Adipocyte (in vitro differentiated cells): ENCODE measurements at regions not wholly inside any gene's neighbourhood (a gene's known extent, or its start where the extent isn't known, plus 50 kb on each side); places are given as distances from the start of the nearest gene placed in this dataset.
A peak's percentile ranks its signal among the peaks of the same experiment; 100 is the strongest.

Source experiments
- DNase-seq: peaks from one replicate; pipeline ENCODE4 v3.0.0-alpha.2; 2015; ENCODE audit warnings: low read depth
- H3K27me3 ChIP-seq: replicated peaks from 2 replicates; pipeline ENCODE4 v1.7.0; 2013; ENCODE audit warnings: mild to moderate bottlenecking, low read length, moderate library complexity; ENCODE audit not compliant: control insufficient read depth, insufficient read depth
- H3K36me3 ChIP-seq: 2 replicates; pipeline ENCODE4 v1.7.0; 2013; ENCODE audit warnings: low read length, mild to moderate bottlenecking, moderate library complexity; ENCODE audit not compliant: control insufficient read depth, insufficient read depth, severe bottlenecking
- H3K4me1 ChIP-seq: 2 replicates; pipeline ENCODE4 v1.7.0; 2013; ENCODE audit warnings: mild to moderate bottlenecking, low read length, moderate library complexity; ENCODE audit not compliant: control insufficient read depth, insufficient read depth
- H3K4me3 ChIP-seq: 2 replicates; pipeline ENCODE4 v1.7.0; 2013; ENCODE audit warnings: mild to moderate bottlenecking, low read length, moderate library complexity
- H3K9ac ChIP-seq: 2 replicates; pipeline ENCODE4 v1.7.0; 2013; ENCODE audit warnings: mild to moderate bottlenecking, low read length, moderate library complexity
- H3K9me3 ChIP-seq: 2 replicates; pipeline ENCODE4 v1.7.0; 2013; ENCODE audit warnings: mild to moderate bottlenecking, low read length, moderate library complexity; ENCODE audit not compliant: control insufficient read depth

DNA sequence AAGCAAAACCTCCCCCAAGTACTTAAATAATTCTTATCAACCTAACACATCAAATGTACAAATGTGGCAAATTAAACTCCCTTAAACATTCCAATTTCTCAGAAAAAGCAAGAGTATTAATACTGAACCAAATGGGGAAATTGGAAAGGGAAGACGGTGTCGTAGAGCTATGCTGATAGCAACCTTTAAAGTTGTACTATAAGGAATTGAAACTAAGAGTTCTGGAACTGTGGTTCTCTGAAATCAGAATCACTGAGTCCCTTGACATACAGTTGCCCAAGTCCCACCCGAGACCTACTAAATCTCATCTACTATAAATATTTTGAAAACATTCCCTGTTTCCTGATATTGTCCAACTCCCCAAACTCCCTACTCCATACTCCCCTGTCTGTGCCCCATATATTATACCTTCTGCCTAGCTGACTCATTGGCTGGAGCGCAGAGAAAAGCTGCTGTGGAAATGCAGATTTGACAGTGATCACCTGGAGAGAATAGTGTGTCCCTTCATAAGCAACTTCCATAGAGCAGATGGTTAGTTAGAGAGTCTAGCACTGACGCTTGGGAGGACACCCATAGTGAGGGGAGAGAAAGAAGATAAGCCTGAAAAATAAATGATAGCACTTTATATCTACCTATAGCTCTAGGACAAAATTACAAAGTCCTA, 51.4 kb upstream of the ITM2B start:
- H3K4me3 ChIP-seq = no peak overlapping the region
- DNase-seq = no peak
- no peaks in the 10 kb centered on the region for H3K36me3 ChIP-seq
- H3K9me3 ChIP-seq = no peaks in the 10 kb centered on the region
- H3K4me1 ChIP-seq = peaks cover 11% of the 10 kb centered on the region
- H3K9ac ChIP-seq = no peak overlapping the region
- no peaks in the 10 kb centered on the region for H3K27me3 ChIP-seq

DNA sequence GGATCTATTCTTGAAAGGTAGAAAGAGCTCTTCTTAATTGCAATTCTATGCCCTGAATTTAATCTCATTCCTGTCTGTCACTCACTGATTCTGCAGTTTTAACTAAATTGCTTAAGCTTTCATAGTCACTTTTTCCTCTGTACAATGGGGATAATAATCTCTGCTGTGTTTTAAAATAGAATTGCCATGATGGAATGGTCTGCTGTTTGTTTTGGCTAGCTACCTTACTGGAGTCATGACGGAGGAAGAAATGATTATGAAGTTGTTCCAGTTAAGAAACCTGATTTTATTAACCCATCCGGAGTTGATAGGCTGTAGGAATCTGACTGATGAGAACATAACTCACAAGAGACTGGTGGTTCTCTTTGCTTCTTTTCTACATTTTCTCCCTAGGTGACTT, 54.9 kb upstream of the ITM2B start:
- no peak for DNase-seq
- H3K36me3 ChIP-seq = no peaks in the 10 kb centered on the region
- H3K9me3 ChIP-seq = no peaks in the 10 kb centered on the region
- H3K9ac ChIP-seq = no peak overlapping the region
- no peaks in the 10 kb centered on the region for H3K4me1 ChIP-seq
- H3K4me3 ChIP-seq = no peak overlapping the region
- no peaks in the 10 kb centered on the region for H3K27me3 ChIP-seq

GRCh38 chr13:48176781-48177180, 56.2 kb upstream of the ITM2B start:
- Histone ChIP-seq H3K27me3 (no peaks in the 10 kb centered on the region), H3K4me3 (no peak overlapping the region), H3K9ac (no peak overlapping the region), H3K4me1 (no peaks in the 10 kb centered on the region), H3K9me3 (no peaks in the 10 kb centered on the region), H3K36me3 (no peaks in the 10 kb centered on the region)
- no peak for DNase-seq

- no peak overlapping the region for H3K4me3 ChIP-seq
- no peak overlapping the region for H3K9ac ChIP-seq
These were observed 57.8 kb upstream of the ITM2B start for GRCh38 chr13:48175185-48175584.

DNA sequence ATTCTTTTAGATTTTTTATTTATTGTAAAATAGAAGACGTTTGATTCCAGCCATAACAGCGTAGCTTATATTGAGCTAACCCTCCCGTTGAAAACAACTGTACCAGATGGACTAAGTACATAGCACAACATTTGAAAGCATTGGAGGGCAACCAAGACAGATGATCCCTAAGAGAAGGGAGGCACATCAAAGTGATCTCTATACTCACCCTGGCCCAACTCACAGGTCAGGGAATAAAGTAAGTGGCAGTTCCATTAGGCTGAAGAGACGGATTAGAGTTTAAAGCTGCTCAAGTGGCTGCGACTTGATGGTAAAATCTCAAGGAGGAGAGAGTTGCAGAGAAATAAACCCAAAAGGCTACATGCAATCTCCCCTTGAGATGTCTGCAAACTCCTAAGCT, 65.1 kb upstream of the ITM2B start:
- H3K9ac ChIP-seq = no peak overlapping the region
- H3K4me1 ChIP-seq = peaks cover 6% of the 10 kb centered on the region
- DNase-seq = no peak
- no peak overlapping the region for H3K4me3 ChIP-seq
- no peaks in the 10 kb centered on the region for H3K9me3 ChIP-seq
- H3K27me3 ChIP-seq = no peaks in the 10 kb centered on the region
- H3K36me3 ChIP-seq = no peaks in the 10 kb centered on the region

More at GRCh38 chr13:48175185-48175584, 57.8 kb upstream of the ITM2B start:
- DNase-seq = no peak
- Histone ChIP-seq H3K36me3 (no peaks in the 10 kb centered on the region), H3K9me3 (no peaks in the 10 kb centered on the region), H3K4me1 (no peaks in the 10 kb centered on the region), H3K27me3 (no peaks in the 10 kb centered on the region)

- Histone ChIP-seq H3K4me3 (no peak overlapping the region), H3K9me3 (no peaks in the 10 kb centered on the region), H3K27me3 (no peaks in the 10 kb centered on the region), H3K36me3 (no peaks in the 10 kb centered on the region), H3K4me1 (peaks cover 26% of the 10 kb centered on the region), H3K9ac (no peak overlapping the region)
- DNase-seq = no peak
These were observed 67.3 kb upstream of the ITM2B start for GRCh38 chr13:48165727-48166126.

DNA sequence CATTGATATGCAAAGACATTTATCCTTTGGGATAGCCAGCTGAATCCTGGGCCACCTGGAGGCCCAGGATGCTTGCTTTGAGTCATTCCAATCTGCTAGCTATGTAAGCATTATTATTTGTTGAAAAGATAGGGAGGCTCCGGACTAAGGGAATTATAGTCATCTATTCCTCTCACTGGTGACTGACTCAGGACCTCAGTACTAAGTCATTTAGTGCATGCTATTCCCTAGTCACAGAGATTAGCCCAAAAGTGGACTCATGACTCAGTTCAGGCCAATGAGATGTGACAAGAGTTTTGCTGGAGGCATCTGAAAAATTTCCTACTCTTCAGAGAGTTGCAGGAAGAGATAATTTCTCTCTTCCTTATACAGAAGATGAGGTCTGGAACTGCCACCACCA, 67.9 kb upstream of the ITM2B start:
- Histone ChIP-seq H3K36me3 (no peaks in the 10 kb centered on the region), H3K4me3 (no peak overlapping the region), H3K27me3 (no peaks in the 10 kb centered on the region), H3K9ac (no peak overlapping the region), H3K9me3 (no peaks in the 10 kb centered on the region), H3K4me1 (peaks cover 33% of the 10 kb centered on the region)
- DNase-seq = no peak

- Histone ChIP-seq H3K4me3 (no peak overlapping the region), H3K9ac (no peak overlapping the region), H3K4me1 (peaks cover 44% of the 10 kb centered on the region), H3K27me3 (no peaks in the 10 kb centered on the region), H3K9me3 (no peaks in the 10 kb centered on the region), H3K36me3 (no peaks in the 10 kb centered on the region)
- no peak for DNase-seq
These were observed 68.2 kb upstream of the MED4 start for GRCh38 chr13:48163061-48163460.

DNA sequence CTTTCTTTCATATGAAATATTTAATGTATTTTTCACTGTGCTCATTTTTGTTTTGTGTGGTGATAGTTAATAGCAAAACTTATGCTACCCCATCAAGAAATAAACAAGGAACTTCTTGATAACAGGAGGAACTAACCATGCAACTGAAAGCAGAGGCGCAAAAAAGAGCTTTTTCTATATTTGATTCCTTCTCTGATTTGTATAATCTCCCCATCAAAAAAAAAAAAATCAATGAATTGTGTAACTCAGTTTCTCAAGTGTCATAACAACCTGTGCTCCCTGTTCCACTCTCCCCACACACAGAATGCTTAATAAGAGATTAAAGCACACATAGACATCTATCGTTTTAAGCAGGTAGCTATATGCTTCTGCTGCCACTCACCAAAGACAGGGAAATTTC, 67.3 kb upstream of the MED4 start:
- Histone ChIP-seq H3K36me3 (no peaks in the 10 kb centered on the region), H3K4me3 (no peak overlapping the region), H3K9me3 (no peaks in the 10 kb centered on the region), H3K27me3 (no peaks in the 10 kb centered on the region), H3K4me1 (peaks cover 44% of the 10 kb centered on the region), H3K9ac (no peak overlapping the region)
- no peak for DNase-seq

DNA sequence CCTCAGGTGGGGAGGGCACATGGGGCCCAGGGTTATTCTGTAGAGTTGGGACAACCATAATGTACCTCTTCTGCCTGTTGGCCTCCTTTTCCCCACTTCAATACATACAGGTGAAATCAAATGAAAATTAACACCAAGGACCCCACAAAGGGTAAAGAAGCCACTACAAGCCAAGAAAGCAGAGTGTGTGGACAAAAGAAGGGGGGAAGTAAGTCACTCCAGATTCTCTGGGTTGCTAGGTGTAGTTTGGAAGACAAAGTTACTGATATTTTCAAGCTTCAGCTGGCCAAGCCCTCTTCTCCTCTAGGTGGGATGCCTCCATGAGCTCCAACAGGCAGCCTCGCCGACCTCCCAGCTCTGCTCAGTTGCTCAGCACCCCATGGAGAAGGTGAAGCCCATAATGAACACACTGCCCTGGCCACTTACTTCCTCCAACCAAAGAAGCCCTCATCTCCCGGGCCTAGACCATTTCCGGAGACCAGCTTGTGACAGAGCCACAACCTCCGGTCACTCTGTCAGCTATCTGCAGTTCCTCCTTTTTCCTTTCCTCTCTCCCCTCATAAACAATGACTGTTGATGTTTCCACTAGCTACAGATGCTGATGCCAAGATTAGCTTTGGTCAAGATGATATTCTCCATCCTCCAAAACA, 66.8 kb upstream of the MED4 start:
- Histone ChIP-seq H3K36me3 (no peaks in the 10 kb centered on the region), H3K4me1 (peaks cover 44% of the 10 kb centered on the region), H3K9me3 (no peaks in the 10 kb centered on the region), H3K4me3 (no peak overlapping the region), H3K27me3 (no peaks in the 10 kb centered on the region), H3K9ac (peak overlapping the region; percentile 50)
- no peak for DNase-seq

DNA sequence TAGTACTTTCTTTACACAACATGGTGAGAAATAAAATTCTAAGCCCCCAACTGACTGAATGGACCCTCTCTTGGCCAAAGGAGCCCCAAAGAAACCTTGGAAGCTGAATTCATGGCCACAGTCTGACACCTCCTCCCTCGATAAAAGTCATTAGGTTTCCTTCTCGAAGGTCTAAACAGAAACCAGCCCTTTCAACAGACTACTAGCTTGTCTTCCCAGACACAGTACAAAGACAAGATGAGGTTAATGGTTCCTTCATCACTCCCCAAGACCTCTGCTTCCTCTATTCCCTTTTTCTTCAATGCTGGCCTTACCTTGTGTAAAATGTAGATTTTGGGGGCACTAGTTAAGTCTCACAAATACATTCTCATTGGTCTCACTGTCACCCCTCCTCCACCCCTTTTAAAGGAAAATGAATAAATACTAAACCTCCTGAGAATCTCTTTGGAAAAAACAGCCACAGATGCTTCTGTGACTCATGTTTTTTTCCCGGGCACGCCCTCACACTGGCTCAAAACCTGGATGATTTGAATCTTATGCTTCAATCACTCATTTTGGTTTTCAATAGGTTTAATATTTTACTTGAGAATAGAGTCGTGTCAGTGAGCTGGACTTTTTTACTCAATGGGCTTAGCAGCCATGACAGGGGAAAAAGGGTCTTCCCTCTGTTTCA, 65.8 kb upstream of the MED4 start:
- Histone ChIP-seq H3K4me3 (peak overlapping the region; percentile 51), H3K36me3 (no peaks in the 10 kb centered on the region), H3K9ac (peak overlapping the region; percentile 50), H3K9me3 (no peaks in the 10 kb centered on the region), H3K4me1 (peaks cover 48% of the 10 kb centered on the region), H3K27me3 (no peaks in the 10 kb centered on the region)
- DNase-seq = no peak
